ENCODE measurements at regions not wholly inside any gene's neighbourhood (a gene's known extent, or its start where the extent isn't known, plus 50 kb on each side); places are given as distances from the start of the nearest gene placed in this dataset.

DNA sequence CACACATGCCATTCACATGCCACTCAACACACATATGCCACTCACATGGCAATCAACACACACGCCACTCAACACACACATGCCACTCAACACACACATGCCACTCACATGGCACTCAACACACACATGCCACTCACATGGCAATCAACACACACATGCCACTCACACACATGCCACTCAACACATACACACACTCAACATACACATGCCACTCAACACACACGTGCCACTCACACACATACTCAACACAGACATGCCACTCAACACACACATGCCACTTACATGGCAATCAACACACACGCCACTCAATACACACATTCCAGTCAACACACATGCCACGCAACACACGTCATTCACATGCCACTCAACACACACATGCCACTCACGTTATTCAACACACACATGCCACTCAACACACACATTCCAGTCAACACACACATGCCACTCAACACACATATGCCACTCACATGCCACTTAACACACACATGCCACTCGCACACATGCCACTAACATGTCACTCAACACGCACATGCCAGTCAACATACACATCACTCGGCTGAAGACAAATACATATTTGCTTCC, 182.9 kb downstream of the NPHP4 start:
- H3K36me3 Mint-ChIP-seq = no peaks in the 10 kb centered on the region
- peaks cover 0 to 10% (median 6%) of the 10 kb centered on the region in 3 donors for H3K27me3 Mint-ChIP-seq (ENCODE audit: low read depth in 3 of 3)
- DNase-seq = no peak
- intact Hi-C loops (cut with micrococcal nuclease) = no loop called here
- no peaks in the 10 kb centered on the region for H3K4me1 Mint-ChIP-seq
- H3K9me3 Mint-ChIP-seq = no peaks in the 10 kb centered on the region
- H3K4me1 ChIP-seq (ENCODE audit: control insufficient read depth in 1 of 2, insufficient read depth in 2 of 2, low read length in 2 of 2) = no peaks in the 10 kb centered on the region
- H3K27ac ChIP-seq (ENCODE audit: low read depth in 1 of 2, low read length in 2 of 2) = no peak overlapping the region
- H3K9me3 ChIP-seq (replicated peaks in 1 of 2; ENCODE audit: control insufficient read depth in 1 of 2, insufficient read depth in 1 of 2, low read length in 2 of 2) = peaks cover 5% of the 10 kb centered on the region in 2 donors
- no peaks in the 10 kb centered on the region for H3K27me3 ChIP-seq (ENCODE audit: control insufficient read depth in 2 of 2, insufficient read depth in 2 of 2, low read length in 2 of 2)
- H3K4me3 Mint-ChIP-seq = no peak overlapping the region
- H3K4me3 ChIP-seq (replicated peaks in 1 of 3; ENCODE audit: low read depth in 2 of 3, low read length in 3 of 3) = no peak overlapping the region
- H3K4me2 ChIP-seq (replicated peaks; ENCODE audit: extremely low read depth, low read length, poor library complexity, severe bottlenecking) = no peak overlapping the region
- WGBS (ENCODE audit: insufficient coverage) = 97% methylated on average over 9 of the region's 9 CpGs
- H3K36me3 ChIP-seq (replicated peaks in 1 of 2; ENCODE audit: control insufficient read depth in 1 of 2, insufficient read depth in 2 of 2, low read length in 2 of 2) = no peaks in the 10 kb centered on the region
- no peak overlapping the region for H3K9ac ChIP-seq (ENCODE audit: insufficient read depth, low read length, poor library complexity, severe bottlenecking)
- no peaks in the 10 kb centered on the region for H3K79me2 ChIP-seq (ENCODE audit: insufficient read depth, low read length)
- H4K20me1 ChIP-seq (ENCODE audit: insufficient read depth, low read length) = no peaks in the 10 kb centered on the region
- no peak overlapping the region for H3K27ac Mint-ChIP-seq
- no peak overlapping the region for H2AFZ ChIP-seq (ENCODE audit: insufficient read depth, low read depth, low read length, poor library complexity, severe bottlenecking)
- TF ChIP-seq, protein P1, sequence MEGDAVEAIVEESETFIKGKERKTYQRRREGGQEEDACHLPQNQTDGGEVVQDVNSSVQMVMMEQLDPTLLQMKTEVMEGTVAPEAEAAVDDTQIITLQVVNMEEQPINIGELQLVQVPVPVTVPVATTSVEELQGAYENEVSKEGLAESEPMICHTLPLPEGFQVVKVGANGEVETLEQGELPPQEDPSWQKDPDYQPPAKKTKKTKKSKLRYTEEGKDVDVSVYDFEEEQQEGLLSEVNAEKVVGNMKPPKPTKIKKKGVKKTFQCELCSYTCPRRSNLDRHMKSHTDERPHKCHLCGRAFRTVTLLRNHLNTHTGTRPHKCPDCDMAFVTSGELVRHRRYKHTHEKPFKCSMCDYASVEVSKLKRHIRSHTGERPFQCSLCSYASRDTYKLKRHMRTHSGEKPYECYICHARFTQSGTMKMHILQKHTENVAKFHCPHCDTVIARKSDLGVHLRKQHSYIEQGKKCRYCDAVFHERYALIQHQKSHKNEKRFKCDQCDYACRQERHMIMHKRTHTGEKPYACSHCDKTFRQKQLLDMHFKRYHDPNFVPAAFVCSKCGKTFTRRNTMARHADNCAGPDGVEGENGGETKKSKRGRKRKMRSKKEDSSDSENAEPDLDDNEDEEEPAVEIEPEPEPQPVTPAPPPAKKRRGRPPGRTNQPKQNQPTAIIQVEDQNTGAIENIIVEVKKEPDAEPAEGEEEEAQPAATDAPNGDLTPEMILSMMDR (IDR thresholded peaks at IDR 0.05) = no peak

DNA sequence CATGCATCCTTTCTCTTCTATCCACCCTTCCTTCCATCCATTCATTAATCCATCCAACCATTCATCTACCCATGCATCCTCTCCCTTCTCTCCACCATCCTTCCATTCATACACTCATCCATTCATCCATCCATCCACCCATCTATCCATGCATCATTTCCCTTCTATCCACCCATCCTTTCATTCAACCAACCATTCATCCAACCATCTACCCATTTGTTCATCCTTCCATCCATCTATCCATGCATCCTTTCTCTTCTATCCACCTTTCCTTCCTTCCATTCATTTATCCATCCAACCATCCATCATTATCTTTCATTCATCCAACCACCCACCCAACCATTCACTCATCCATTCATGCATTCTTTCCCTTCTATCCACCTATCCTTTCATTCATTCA, 188.4 kb downstream of the NPHP4 start:
- intact Hi-C loops (cut with micrococcal nuclease) = no loop called here
- Histone ChIP-seq H3K4me1 (ENCODE audit: control insufficient read depth in 1 of 2, insufficient read depth in 2 of 2, low read length in 2 of 2) (no peaks in the 10 kb centered on the region), H2AFZ (ENCODE audit: insufficient read depth, low read depth, low read length, poor library complexity, severe bottlenecking) (no peak overlapping the region), H3K9ac (ENCODE audit: insufficient read depth, low read length, poor library complexity, severe bottlenecking) (no peak overlapping the region), H3K36me3 (replicated peaks in 1 of 2; ENCODE audit: control insufficient read depth in 1 of 2, insufficient read depth in 2 of 2, low read length in 2 of 2) (no peaks in the 10 kb centered on the region), H3K79me2 (ENCODE audit: insufficient read depth, low read length) (no peaks in the 10 kb centered on the region), H4K20me1 (ENCODE audit: insufficient read depth, low read length) (no peaks in the 10 kb centered on the region), H3K9me3 (replicated peaks in 1 of 2; ENCODE audit: control insufficient read depth in 1 of 2, insufficient read depth in 1 of 2, low read length in 2 of 2) (peaks cover 1 to 2% of the 10 kb centered on the region in 2 donors), H3K4me3 (replicated peaks in 1 of 3; ENCODE audit: low read depth in 2 of 3, low read length in 3 of 3) (no peak overlapping the region), H3K27ac (ENCODE audit: low read depth in 1 of 2, low read length in 2 of 2) (no peak overlapping the region), H3K27me3 (ENCODE audit: control insufficient read depth in 2 of 2, insufficient read depth in 2 of 2, low read length in 2 of 2) (no peaks in the 10 kb centered on the region), H3K4me2 (replicated peaks; ENCODE audit: extremely low read depth, low read length, poor library complexity, severe bottlenecking) (no peak overlapping the region)
- H3K27me3 Mint-ChIP-seq (ENCODE audit: low read depth in 3 of 3) = peaks cover 0 to 2% (median 0%) of the 10 kb centered on the region in 3 donors
- H3K4me1 Mint-ChIP-seq = no peaks in the 10 kb centered on the region
- peaks cover 0 to 4% (median 0%) of the 10 kb centered on the region in 7 donors for H3K9me3 Mint-ChIP-seq
- TF ChIP-seq, protein P1 (IDR thresholded peaks at IDR 0.05) = no peak
- no peak for DNase-seq
- no peak overlapping the region for H3K27ac Mint-ChIP-seq
- no peak overlapping the region for H3K4me3 Mint-ChIP-seq
- no peaks in the 10 kb centered on the region for H3K36me3 Mint-ChIP-seq
